ENCODE measurements at regions not wholly inside any gene's neighbourhood (a gene's known extent, or its start where the extent isn't known, plus 50 kb on each side); places are given as distances from the start of the nearest gene placed in this dataset.

GRCh38 chr3:194782698-194783404 lies 97.2 kb downstream of the FAM43A start:
- Histone ChIP-seq H3K36me3 (ENCODE audit: control insufficient read depth, insufficient read depth, low read length) (no peaks in the 10 kb centered on the region), H3K4me3 (replicated peaks; ENCODE audit: low read depth, low read length) (no peak overlapping the region), H3K27me3 (replicated peaks; ENCODE audit: control insufficient read depth, insufficient read depth, low read length) (peaks cover 3% of the 10 kb centered on the region)
- no peak for TF ChIP-seq CTCF (IDR thresholded peaks at IDR 0.05; ENCODE audit: insufficient read depth, low read length, poor library complexity, severe bottlenecking)
- no peak for DNase-seq (ENCODE audit: extremely low read depth, insufficient read length)

- Histone ChIP-seq H3K36me3 (ENCODE audit: control insufficient read depth, insufficient read depth, low read length) (no peaks in the 10 kb centered on the region), H3K4me3 (replicated peaks; ENCODE audit: low read depth, low read length) (no peak overlapping the region), H3K27me3 (replicated peaks; ENCODE audit: control insufficient read depth, insufficient read depth, low read length) (peaks cover 3% of the 10 kb centered on the region)
- TF ChIP-seq CTCF (IDR thresholded peaks at IDR 0.05; ENCODE audit: insufficient read depth, low read length, poor library complexity, severe bottlenecking) = no peak
- no peak for DNase-seq (ENCODE audit: extremely low read depth, insufficient read length)
These were observed 98.7 kb downstream of the FAM43A start for GRCh38 chr3:194784361-194784760.

- no peaks in the 10 kb centered on the region for H3K36me3 ChIP-seq (ENCODE audit: control insufficient read depth, insufficient read depth, low read length)
- no peak overlapping the region for H3K4me3 ChIP-seq (replicated peaks; ENCODE audit: low read depth, low read length)
- DNase-seq (ENCODE audit: extremely low read depth, insufficient read length) = no peak
- H3K27me3 ChIP-seq (replicated peaks; ENCODE audit: control insufficient read depth, insufficient read depth, low read length) = no peaks in the 10 kb centered on the region; the same call in none of the 2 replicates
- TF ChIP-seq CTCF (IDR thresholded peaks at IDR 0.05; ENCODE audit: insufficient read depth, low read length, poor library complexity, severe bottlenecking) = no peak
These were observed 99.6 kb downstream of the FAM43A start for GRCh38 chr3:194785315-194785714.

GRCh38 chr3:194787072-194787471 lies 101.4 kb downstream of the FAM43A start:
- H3K36me3 ChIP-seq (ENCODE audit: control insufficient read depth, insufficient read depth, low read length) = no peaks in the 10 kb centered on the region

GRCh38 chr3:194787650-194788049 lies 102.0 kb downstream of the FAM43A start:
- TF ChIP-seq CTCF (IDR thresholded peaks at IDR 0.05; ENCODE audit: insufficient read depth, low read length, poor library complexity, severe bottlenecking) = no peak
- no peaks in the 10 kb centered on the region; the same call in 1 of the 2 replicates for H3K27me3 ChIP-seq (replicated peaks; ENCODE audit: control insufficient read depth, insufficient read depth, low read length)
- no peaks in the 10 kb centered on the region for H3K36me3 ChIP-seq (ENCODE audit: control insufficient read depth, insufficient read depth, low read length)
- no peak overlapping the region for H3K4me3 ChIP-seq (replicated peaks; ENCODE audit: low read depth, low read length)
- no peak for DNase-seq (ENCODE audit: extremely low read depth, insufficient read length)

More at GRCh38 chr3:194787072-194787471, 101.4 kb downstream of the FAM43A start:
- H3K4me3 ChIP-seq (replicated peaks; ENCODE audit: low read depth, low read length) = no peak overlapping the region
- no peaks in the 10 kb centered on the region; the same call in 1 of the 2 replicates for H3K27me3 ChIP-seq (replicated peaks; ENCODE audit: control insufficient read depth, insufficient read depth, low read length)
- TF ChIP-seq CTCF (IDR thresholded peaks at IDR 0.05; ENCODE audit: insufficient read depth, low read length, poor library complexity, severe bottlenecking) = no peak
- no peak for DNase-seq (ENCODE audit: extremely low read depth, insufficient read length)
